ENCODE measurements at regions not wholly inside any gene's neighbourhood (a gene's known extent, or its start where the extent isn't known, plus 50 kb on each side); places are given as distances from the start of the nearest gene placed in this dataset.

DNA sequence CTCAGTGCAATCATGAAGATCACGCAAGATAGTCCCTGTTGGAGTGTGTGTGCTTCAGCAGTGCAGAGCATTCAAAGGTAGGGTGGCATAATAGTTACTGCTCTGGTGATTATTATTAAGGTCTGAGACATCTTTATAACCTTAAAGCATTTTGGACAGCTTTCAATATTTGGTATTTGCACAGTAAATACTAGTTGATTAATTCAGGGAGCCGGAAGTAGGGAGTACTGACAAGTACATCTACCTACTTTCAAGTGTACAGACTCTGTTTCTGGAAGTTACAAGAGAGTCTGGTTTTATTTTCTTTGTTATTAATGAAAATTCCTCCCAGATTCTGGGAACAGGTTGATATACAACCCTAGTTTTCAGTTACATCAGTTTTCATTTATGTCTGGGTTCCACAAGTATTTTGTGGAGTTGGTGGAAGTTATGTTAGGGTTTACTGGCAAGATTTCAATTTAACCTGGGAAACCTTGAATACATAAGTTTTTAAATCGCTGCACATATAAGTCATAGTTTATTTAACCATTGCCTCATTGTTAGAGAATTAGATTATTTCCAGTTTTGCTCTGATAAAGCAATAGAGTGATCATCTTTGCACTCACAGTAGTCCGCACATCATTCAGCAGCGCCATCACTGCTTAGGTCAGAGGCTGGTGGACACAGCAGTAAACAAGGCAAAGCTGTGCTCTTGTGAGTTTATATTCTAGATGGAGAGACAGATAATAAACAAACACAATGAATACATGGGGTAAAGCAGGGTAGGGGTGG, 366.6 kb downstream of the REEP3 start:
- TF ChIP-seq, protein P1, sequence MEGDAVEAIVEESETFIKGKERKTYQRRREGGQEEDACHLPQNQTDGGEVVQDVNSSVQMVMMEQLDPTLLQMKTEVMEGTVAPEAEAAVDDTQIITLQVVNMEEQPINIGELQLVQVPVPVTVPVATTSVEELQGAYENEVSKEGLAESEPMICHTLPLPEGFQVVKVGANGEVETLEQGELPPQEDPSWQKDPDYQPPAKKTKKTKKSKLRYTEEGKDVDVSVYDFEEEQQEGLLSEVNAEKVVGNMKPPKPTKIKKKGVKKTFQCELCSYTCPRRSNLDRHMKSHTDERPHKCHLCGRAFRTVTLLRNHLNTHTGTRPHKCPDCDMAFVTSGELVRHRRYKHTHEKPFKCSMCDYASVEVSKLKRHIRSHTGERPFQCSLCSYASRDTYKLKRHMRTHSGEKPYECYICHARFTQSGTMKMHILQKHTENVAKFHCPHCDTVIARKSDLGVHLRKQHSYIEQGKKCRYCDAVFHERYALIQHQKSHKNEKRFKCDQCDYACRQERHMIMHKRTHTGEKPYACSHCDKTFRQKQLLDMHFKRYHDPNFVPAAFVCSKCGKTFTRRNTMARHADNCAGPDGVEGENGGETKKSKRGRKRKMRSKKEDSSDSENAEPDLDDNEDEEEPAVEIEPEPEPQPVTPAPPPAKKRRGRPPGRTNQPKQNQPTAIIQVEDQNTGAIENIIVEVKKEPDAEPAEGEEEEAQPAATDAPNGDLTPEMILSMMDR (conservative IDR thresholded peaks at IDR 0.05; ENCODE audit: low read depth, low read length), result no peak
- no peak overlapping the region for H3K4me3 ChIP-seq (ENCODE audit: low read depth, low read length)
- DNase-seq (ENCODE audit: low read depth), result no peak

- no peak overlapping the region for H3K4me3 ChIP-seq (ENCODE audit: low read depth, low read length)
- DNase-seq (ENCODE audit: low read depth), result no peak
- TF ChIP-seq, protein P1 (conservative IDR thresholded peaks at IDR 0.05; ENCODE audit: low read depth, low read length), result no peak
Observed at GRCh38 chr10:63889803-63890202, 368.6 kb downstream of the REEP3 start.

DNA sequence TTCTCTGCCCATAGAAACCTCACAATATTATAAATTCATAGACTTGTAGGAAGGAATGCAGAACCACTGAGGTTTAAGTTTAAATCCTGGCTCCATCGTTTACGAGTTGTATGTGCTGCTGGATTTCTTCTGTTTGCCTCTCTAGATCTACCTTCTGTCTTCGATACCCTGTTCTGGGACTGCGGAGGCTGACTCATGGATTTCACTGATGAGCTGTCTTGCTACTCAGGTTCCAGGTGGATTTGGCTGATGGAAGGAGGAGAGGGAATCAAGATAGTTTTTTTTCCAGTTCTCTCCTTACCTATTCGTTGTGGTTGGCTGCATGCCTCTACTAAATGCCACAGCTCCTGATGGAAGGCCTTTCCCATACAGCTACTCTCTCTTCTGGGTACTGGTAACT, 375.8 kb downstream of the REEP3 start:
- DNase-seq (ENCODE audit: low read depth), result no peak
- H3K4me3 ChIP-seq (ENCODE audit: low read depth, low read length), result no peak overlapping the region
- TF ChIP-seq, protein P1 (conservative IDR thresholded peaks at IDR 0.05; ENCODE audit: low read depth, low read length), result no peak

DNA sequence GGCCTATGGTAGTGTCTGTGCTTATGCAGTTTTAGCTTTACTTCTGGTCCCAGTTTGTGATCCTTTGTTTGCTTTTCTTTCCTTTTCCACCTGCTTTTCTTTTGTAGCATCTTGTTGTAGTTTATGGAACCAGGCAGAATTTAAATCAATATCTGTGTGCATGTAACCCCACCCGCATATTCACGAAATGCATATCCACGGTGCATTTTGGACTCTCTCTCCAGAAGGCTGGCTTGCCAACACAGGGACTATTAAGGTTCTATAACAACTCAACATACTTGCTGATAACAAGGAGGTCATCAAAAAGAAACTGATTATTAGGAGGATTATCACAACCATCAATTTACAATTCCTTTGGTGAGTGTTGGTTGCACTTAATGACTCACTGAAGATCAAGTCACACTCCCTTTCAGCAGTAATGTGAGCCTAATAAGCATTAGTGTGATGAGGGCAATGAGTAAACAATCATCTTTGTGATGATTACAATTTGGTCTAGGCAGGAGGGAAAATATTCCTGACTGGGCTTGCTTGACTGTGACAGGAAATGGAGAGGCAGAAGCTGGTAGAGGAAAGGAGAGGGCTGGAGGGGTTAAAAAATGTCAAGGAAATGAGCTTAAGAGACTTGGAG, 378.6 kb downstream of the REEP3 start:
- no peak for DNase-seq (ENCODE audit: low read depth)
- TF ChIP-seq, protein P1 (conservative IDR thresholded peaks at IDR 0.05; ENCODE audit: low read depth, low read length), result no peak
- no peak overlapping the region for H3K4me3 ChIP-seq (ENCODE audit: low read depth, low read length)

DNA sequence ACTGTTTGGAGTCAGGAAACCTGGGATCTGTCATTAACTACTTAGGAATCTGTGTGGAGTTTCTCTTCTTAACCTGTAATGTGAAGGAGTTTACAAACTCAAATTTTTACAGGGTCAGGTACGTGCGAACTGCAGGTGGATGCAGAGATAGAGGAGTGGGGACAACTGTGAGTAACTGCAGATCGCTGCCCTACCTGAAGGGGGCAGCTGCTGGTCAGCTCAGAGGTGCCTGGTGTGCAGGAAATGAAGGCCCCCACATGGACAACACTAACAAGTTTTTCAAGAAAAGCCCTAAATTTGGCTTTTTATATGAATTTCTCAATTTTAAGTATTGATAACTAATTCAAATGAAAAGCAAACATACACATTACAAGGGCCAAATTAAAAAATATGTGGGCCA, 380.0 kb downstream of the REEP3 start:
- no peak overlapping the region for H3K4me3 ChIP-seq (ENCODE audit: low read depth, low read length)
- TF ChIP-seq, protein P1 (conservative IDR thresholded peaks at IDR 0.05; ENCODE audit: low read depth, low read length), result peak; percentile 23
- DNase-seq (ENCODE audit: low read depth), result no peak

DNA sequence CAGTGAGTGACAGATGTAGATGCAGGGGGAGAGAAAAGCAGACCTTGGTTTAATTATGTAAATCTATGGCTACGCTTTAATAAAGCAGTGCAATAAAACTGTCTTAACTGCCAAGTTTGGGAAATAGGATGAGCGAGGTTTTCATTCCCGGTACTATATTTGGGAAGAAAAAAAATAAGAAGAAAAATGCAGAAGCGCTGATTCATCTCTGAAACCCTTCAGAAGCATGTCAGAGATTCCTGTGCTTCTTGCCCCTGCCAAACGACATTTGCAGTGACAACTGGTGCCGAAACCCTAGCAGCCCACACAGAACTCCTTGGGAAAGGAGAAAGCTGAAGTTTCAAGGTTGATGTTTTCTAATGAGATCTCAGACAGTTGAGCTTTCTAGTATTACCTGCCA, 380.7 kb downstream of the REEP3 start:
- no peak overlapping the region for H3K4me3 ChIP-seq (ENCODE audit: low read depth, low read length)
- TF ChIP-seq, protein P1 (conservative IDR thresholded peaks at IDR 0.05; ENCODE audit: low read depth, low read length), result no peak
- DNase-seq (ENCODE audit: low read depth), result peak; percentile 2

DNA sequence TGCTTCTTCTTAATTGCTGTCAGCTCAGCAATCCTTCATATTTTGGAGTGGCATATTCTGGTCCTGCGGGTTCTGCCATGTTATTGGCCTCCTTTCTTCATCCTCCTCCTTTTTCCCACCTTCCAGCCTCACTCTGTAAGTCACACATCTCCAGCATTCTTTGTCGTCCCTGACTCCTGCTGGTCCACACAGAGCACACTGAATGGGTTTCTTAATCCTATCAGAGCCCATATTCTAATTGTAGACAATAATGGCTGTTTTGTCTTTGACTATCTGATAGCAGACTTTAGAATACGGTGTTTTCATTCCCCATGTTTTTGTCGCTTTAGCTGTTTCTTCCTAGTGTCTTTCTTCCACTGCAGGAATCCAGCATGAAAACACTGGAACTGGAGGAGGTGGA, 389.6 kb downstream of the REEP3 start:
- TF ChIP-seq, protein P1 (conservative IDR thresholded peaks at IDR 0.05; ENCODE audit: low read depth, low read length), result no peak
- DNase-seq (ENCODE audit: low read depth), result no peak
- H3K4me3 ChIP-seq (ENCODE audit: low read depth, low read length), result no peak overlapping the region

All from choroid plexus epithelial cell (primary cell).